ENCODE measurements at regions not wholly inside any gene's neighbourhood (a gene's known extent, or its start where the extent isn't known, plus 50 kb on each side); places are given as distances from the start of the nearest gene placed in this dataset.

DNA sequence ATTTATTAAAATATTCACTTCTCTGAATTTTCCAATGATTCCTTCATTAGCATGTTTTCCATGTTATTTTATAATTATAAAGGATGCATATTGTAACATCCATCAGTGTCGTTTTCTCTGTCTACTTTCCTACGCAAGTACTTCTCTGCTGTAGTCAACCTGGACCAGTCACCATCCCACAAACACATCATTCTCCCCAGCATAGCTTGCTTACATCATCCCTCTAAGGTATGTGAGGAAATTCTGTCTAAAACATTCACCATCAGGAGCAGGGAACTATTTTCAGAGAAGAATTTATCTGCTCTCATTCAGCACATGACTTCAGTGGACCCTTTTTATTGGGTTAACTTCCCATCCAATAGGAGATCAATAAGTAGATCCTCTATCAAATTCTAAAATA lies 806.1 kb upstream of the ARGLU1 start:
- Mint-ChIP-seq H3K9me3 (no peaks in the 10 kb centered on the region), H3K27ac (no peak overlapping the region), H3K27me3 (ENCODE audit: low read depth) (no peaks in the 10 kb centered on the region; the same call in 1 of the 2 replicates), H3K36me3 (ENCODE audit: insufficient read depth in 1 of 3, low read depth in 3 of 3) (no peaks in the 10 kb centered on the region), H3K4me1 (peaks cover 14 to 24% of the 10 kb centered on the region in 2 experiments), H3K4me3 (no peak overlapping the region)
- H3K4ac ChIP-seq (ENCODE audit: low read depth, low read length): no peak overlapping the region
- H3K27ac ChIP-seq (ENCODE audit: insufficient read length, low read depth, low read length): no peak overlapping the region
- H2AK5ac ChIP-seq (ENCODE audit: insufficient read length, low read length): no peak overlapping the region
- no peak overlapping the region for H3T11ph ChIP-seq (ENCODE audit: low read length)
- H3K79me2 ChIP-seq (ENCODE audit: insufficient read depth, low read length): no peaks in the 10 kb centered on the region
- no peak overlapping the region for H2AFZ ChIP-seq (ENCODE audit: low read length)
- H2BK20ac ChIP-seq (ENCODE audit: low read depth, low read length, poor library complexity, severe bottlenecking): no peak overlapping the region
- no peaks in the 10 kb centered on the region for H3K79me1 ChIP-seq (ENCODE audit: insufficient read depth, low read depth, low read length, poor library complexity, severe bottlenecking)
- H3K4me1 ChIP-seq (ENCODE audit: insufficient read depth, low read length): no peaks in the 10 kb centered on the region; the same call in 1 of the 2 replicates
- H3K9ac ChIP-seq (ENCODE audit: extremely low read depth, insufficient read length, low read length): no peak overlapping the region
- H3K18ac ChIP-seq (ENCODE audit: insufficient read length, low read depth, low read length): no peak overlapping the region
- H3K27me3 ChIP-seq (ENCODE audit: insufficient read depth, low read length): no peaks in the 10 kb centered on the region
- no peak overlapping the region for H3K4me2 ChIP-seq (ENCODE audit: insufficient read depth, insufficient read length, low read length)
- H2BK120ac ChIP-seq (ENCODE audit: low read depth, low read length, poor library complexity, severe bottlenecking): no peak overlapping the region
- WGBS (ENCODE audit: extremely low coverage, insufficient read length, low lambda C conversion rate): no CpG with 5 or more reads among the region's 2 CpGs
- H3K56ac ChIP-seq (ENCODE audit: insufficient read length, low read depth, low read length): no peak overlapping the region
- DNase-seq: no peak
- H4K5ac ChIP-seq (ENCODE audit: insufficient read length, low read depth, low read length): no peak overlapping the region
- H3K23ac ChIP-seq (ENCODE audit: insufficient read length, low read depth, low read length): no peak overlapping the region
- no peak overlapping the region for H2BK12ac ChIP-seq (ENCODE audit: insufficient read length, low read depth, low read length)
- H3K9me3 ChIP-seq (ENCODE audit: control insufficient read depth, low read depth, low read length): no peaks in the 10 kb centered on the region
- H4K8ac ChIP-seq (replicated peaks; ENCODE audit: insufficient read length, low read depth, low read length): no peak overlapping the region
- H4K91ac ChIP-seq (ENCODE audit: insufficient read length, low read depth, low read length): no peak overlapping the region
- H3K14ac ChIP-seq (ENCODE audit: insufficient read depth, low read length): no peak overlapping the region
- TF ChIP-seq, protein P1, sequence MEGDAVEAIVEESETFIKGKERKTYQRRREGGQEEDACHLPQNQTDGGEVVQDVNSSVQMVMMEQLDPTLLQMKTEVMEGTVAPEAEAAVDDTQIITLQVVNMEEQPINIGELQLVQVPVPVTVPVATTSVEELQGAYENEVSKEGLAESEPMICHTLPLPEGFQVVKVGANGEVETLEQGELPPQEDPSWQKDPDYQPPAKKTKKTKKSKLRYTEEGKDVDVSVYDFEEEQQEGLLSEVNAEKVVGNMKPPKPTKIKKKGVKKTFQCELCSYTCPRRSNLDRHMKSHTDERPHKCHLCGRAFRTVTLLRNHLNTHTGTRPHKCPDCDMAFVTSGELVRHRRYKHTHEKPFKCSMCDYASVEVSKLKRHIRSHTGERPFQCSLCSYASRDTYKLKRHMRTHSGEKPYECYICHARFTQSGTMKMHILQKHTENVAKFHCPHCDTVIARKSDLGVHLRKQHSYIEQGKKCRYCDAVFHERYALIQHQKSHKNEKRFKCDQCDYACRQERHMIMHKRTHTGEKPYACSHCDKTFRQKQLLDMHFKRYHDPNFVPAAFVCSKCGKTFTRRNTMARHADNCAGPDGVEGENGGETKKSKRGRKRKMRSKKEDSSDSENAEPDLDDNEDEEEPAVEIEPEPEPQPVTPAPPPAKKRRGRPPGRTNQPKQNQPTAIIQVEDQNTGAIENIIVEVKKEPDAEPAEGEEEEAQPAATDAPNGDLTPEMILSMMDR (conservative IDR thresholded peaks at IDR 0.05): no peak
- H4K20me1 ChIP-seq (ENCODE audit: control insufficient read depth, insufficient read depth, insufficient read length): no peaks in the 10 kb centered on the region
- no peaks in the 10 kb centered on the region for H3K23me2 ChIP-seq (ENCODE audit: insufficient read length, low read depth, low read length, poor library complexity, severe bottlenecking)
- H2BK15ac ChIP-seq (ENCODE audit: low read depth, low read length): no peak overlapping the region
- no peak overlapping the region for H2BK5ac ChIP-seq (ENCODE audit: insufficient read length, low read length)

All from H9 (cell line).